ENCODE measurements at regions not wholly inside any gene's neighbourhood (a gene's known extent, or its start where the extent isn't known, plus 50 kb on each side); places are given as distances from the start of the nearest gene placed in this dataset.
A peak's percentile ranks its signal among the peaks of the same experiment; 100 is the strongest.

DNA sequence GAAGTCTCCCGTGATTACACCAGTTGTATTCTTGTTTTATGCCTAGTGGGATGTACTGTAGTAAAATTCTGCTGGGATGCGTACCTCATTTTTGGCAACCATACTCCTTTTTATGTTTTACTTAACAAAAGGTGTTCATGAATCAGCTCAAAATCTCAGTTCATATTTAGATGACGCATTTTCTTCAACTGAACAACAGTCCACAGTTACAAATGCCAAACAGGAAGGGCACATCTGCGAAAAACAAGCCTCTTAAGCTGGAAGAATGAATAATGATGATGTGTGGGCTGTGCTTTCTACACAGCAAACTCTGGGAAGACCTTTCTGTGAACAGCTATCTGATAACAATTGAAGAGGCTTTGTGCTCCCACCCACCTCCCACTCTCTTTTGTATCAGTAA, 68.4 kb upstream of the NRBF2 start:
- peaks cover under 1% of the 10 kb centered on the region for H3K27me3 ChIP-seq (ENCODE audit: insufficient read depth, low read length)
- no peaks in the 10 kb centered on the region for H3K9me3 Mint-ChIP-seq (ENCODE audit: unreplicated experiment)
- H3K4me3 ChIP-seq (ENCODE audit: insufficient read depth, low read depth, low read length): peak overlapping the region; percentile 8
- H4K20me1 ChIP-seq (ENCODE audit: insufficient read depth, low read length): no peaks in the 10 kb centered on the region
- H3K4me3 Mint-ChIP-seq (ENCODE audit: unreplicated experiment): no peak overlapping the region
- H2AFZ ChIP-seq (ENCODE audit: low read depth, low read length): peak overlapping the region; percentile 65
- no peaks in the 10 kb centered on the region for H3K9me3 ChIP-seq (ENCODE audit: insufficient read depth, low read depth, low read length)
- FAIRE-seq (no peak), DNase-seq (ENCODE audit: low read depth) (peak; percentile 76)
- no peaks in the 10 kb centered on the region for H3K79me2 ChIP-seq (ENCODE audit: insufficient read depth, low read length)
- TF ChIP-seq, protein P1, sequence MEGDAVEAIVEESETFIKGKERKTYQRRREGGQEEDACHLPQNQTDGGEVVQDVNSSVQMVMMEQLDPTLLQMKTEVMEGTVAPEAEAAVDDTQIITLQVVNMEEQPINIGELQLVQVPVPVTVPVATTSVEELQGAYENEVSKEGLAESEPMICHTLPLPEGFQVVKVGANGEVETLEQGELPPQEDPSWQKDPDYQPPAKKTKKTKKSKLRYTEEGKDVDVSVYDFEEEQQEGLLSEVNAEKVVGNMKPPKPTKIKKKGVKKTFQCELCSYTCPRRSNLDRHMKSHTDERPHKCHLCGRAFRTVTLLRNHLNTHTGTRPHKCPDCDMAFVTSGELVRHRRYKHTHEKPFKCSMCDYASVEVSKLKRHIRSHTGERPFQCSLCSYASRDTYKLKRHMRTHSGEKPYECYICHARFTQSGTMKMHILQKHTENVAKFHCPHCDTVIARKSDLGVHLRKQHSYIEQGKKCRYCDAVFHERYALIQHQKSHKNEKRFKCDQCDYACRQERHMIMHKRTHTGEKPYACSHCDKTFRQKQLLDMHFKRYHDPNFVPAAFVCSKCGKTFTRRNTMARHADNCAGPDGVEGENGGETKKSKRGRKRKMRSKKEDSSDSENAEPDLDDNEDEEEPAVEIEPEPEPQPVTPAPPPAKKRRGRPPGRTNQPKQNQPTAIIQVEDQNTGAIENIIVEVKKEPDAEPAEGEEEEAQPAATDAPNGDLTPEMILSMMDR (IDR thresholded peaks at IDR 0.05; ENCODE audit: insufficient read depth, low read depth, low read length): no peak
- TF ChIP-seq EZH2 (IDR thresholded peaks at IDR 0.05; ENCODE audit: insufficient read depth, low read length): no peak
- no peak overlapping the region for H3K27ac ChIP-seq (ENCODE audit: low read depth, low read length)
- no peak overlapping the region for H3K9ac ChIP-seq (ENCODE audit: low read length)
- H3K36me3 ChIP-seq (ENCODE audit: insufficient read depth, low read length): no peaks in the 10 kb centered on the region
- H3K27me3 Mint-ChIP-seq (ENCODE audit: low read depth, unreplicated experiment): peaks cover 5% of the 10 kb centered on the region
- no peaks in the 10 kb centered on the region for H3K36me3 Mint-ChIP-seq (ENCODE audit: low read depth, unreplicated experiment)
- H3K4me2 ChIP-seq (ENCODE audit: low read length): peak overlapping the region; percentile 65
- H3K4me1 Mint-ChIP-seq (ENCODE audit: low read depth, unreplicated experiment): peaks cover 8% of the 10 kb centered on the region
- no peaks in the 10 kb centered on the region for H3K4me1 ChIP-seq (ENCODE audit: insufficient read depth, low read length)
- H3K27ac Mint-ChIP-seq (ENCODE audit: unreplicated experiment): no peak overlapping the region

GRCh38 chr10:63058236-63058635, 74.9 kb upstream of the NRBF2 start:
- no peaks in the 10 kb centered on the region for H3K27me3 ChIP-seq (ENCODE audit: insufficient read depth, low read length)
- no peaks in the 10 kb centered on the region for H3K9me3 ChIP-seq (ENCODE audit: insufficient read depth, low read depth, low read length)
- no peak overlapping the region for H3K9ac ChIP-seq (ENCODE audit: low read length)
- Mint-ChIP-seq H3K4me3 (ENCODE audit: unreplicated experiment) (no peak overlapping the region), H3K27me3 (ENCODE audit: low read depth, unreplicated experiment) (no peaks in the 10 kb centered on the region), H3K4me1 (ENCODE audit: low read depth, unreplicated experiment) (peaks cover 5% of the 10 kb centered on the region), H3K9me3 (ENCODE audit: unreplicated experiment) (no peaks in the 10 kb centered on the region), H3K27ac (ENCODE audit: unreplicated experiment) (no peak overlapping the region), H3K36me3 (ENCODE audit: low read depth, unreplicated experiment) (no peaks in the 10 kb centered on the region)
- H4K20me1 ChIP-seq (ENCODE audit: insufficient read depth, low read length): no peaks in the 10 kb centered on the region
- H3K4me2 ChIP-seq (ENCODE audit: low read length): no peak overlapping the region
- no peak overlapping the region for H3K4me3 ChIP-seq (ENCODE audit: insufficient read depth, low read depth, low read length)
- FAIRE-seq (no peak), DNase-seq (ENCODE audit: low read depth) (no peak)
- no peak overlapping the region for H3K27ac ChIP-seq (ENCODE audit: low read depth, low read length)
- no peaks in the 10 kb centered on the region for H3K79me2 ChIP-seq (ENCODE audit: insufficient read depth, low read length)
- H3K4me1 ChIP-seq (ENCODE audit: insufficient read depth, low read length): no peaks in the 10 kb centered on the region
- TF ChIP-seq, protein P1 (IDR thresholded peaks at IDR 0.05; ENCODE audit: insufficient read depth, low read depth, low read length): no peak
- TF ChIP-seq EZH2 (IDR thresholded peaks at IDR 0.05; ENCODE audit: insufficient read depth, low read length): no peak
- H2AFZ ChIP-seq (ENCODE audit: low read depth, low read length): no peak overlapping the region
- H3K36me3 ChIP-seq (ENCODE audit: insufficient read depth, low read length): no peaks in the 10 kb centered on the region

DNA sequence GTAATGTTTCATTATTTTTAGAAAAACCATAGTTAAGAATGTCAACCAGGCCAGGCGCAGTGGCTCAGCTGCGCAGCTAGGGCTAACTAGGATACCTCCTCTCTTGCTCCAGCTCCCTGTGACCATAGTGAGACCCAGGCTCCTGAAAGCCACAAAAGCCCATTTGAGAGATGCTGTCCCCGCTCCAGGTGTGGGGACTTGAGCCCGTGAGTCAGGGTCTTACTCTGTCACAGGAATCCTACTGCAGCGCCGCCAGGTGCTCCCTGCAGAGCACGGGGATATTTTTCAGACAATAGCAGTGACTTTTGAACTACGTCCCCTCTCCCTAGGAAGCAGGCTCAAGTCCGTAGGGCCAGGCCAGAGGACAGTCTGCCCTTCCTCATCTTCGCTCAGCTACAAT, 75.6 kb upstream of the NRBF2 start:
- Histone ChIP-seq H3K9me3 (ENCODE audit: insufficient read depth, low read depth, low read length) (no peaks in the 10 kb centered on the region), H3K27me3 (ENCODE audit: insufficient read depth, low read length) (no peaks in the 10 kb centered on the region), H3K27ac (ENCODE audit: low read depth, low read length) (no peak overlapping the region), H3K79me2 (ENCODE audit: insufficient read depth, low read length) (no peaks in the 10 kb centered on the region), H3K4me3 (ENCODE audit: insufficient read depth, low read depth, low read length) (no peak overlapping the region), H3K4me2 (ENCODE audit: low read length) (no peak overlapping the region), H2AFZ (ENCODE audit: low read depth, low read length) (no peak overlapping the region), H3K36me3 (ENCODE audit: insufficient read depth, low read length) (no peaks in the 10 kb centered on the region), H3K9ac (ENCODE audit: low read length) (no peak overlapping the region), H3K4me1 (ENCODE audit: insufficient read depth, low read length) (no peaks in the 10 kb centered on the region), H4K20me1 (ENCODE audit: insufficient read depth, low read length) (no peaks in the 10 kb centered on the region)
- no peaks in the 10 kb centered on the region for H3K36me3 Mint-ChIP-seq (ENCODE audit: low read depth, unreplicated experiment)
- FAIRE-seq (no peak), DNase-seq (ENCODE audit: low read depth) (no peak)
- H3K27ac Mint-ChIP-seq (ENCODE audit: unreplicated experiment): no peak overlapping the region
- H3K4me3 Mint-ChIP-seq (ENCODE audit: unreplicated experiment): no peak overlapping the region
- H3K27me3 Mint-ChIP-seq (ENCODE audit: low read depth, unreplicated experiment): no peaks in the 10 kb centered on the region
- no peaks in the 10 kb centered on the region for H3K9me3 Mint-ChIP-seq (ENCODE audit: unreplicated experiment)
- H3K4me1 Mint-ChIP-seq (ENCODE audit: low read depth, unreplicated experiment): peaks cover 5% of the 10 kb centered on the region
- TF ChIP-seq, protein P1 (IDR thresholded peaks at IDR 0.05; ENCODE audit: insufficient read depth, low read depth, low read length): no peak
- TF ChIP-seq EZH2 (IDR thresholded peaks at IDR 0.05; ENCODE audit: insufficient read depth, low read length): no peak
